GM13976 (cell line): ENCODE measurements at regions not wholly inside any gene's neighbourhood (a gene's known extent, or its start where the extent isn't known, plus 50 kb on each side); places are given as distances from the start of the nearest gene placed in this dataset.

Source experiments
- DNase-seq: peaks from one replicate; pipeline ENCODE4 v3.0.0; 2012; ENCODE audit warnings: low spot score
- in situ Hi-C: fragments of 300-500 bp; cut with MboI; formaldehyde crosslinking; loops from one replicate; pipeline ENCODE4 v1.12.0; 2022; ENCODE audit warnings: low sequenced_read_pairs, mixed read lengths, inconsistent platforms; ENCODE audit not compliant: unreplicated experiment
- TF ChIP-seq, protein P1 (sequence below): IDR thresholded peaks from 2 replicates; pipeline ENCODE4 v1.5.1; 2012; ENCODE audit warnings: borderline replicate concordance, mild to moderate bottlenecking; ENCODE audit not compliant: insufficient read depth; ENCODE audit errors: extremely low read depth, missing control alignments, control extremely low read depth

DNA sequence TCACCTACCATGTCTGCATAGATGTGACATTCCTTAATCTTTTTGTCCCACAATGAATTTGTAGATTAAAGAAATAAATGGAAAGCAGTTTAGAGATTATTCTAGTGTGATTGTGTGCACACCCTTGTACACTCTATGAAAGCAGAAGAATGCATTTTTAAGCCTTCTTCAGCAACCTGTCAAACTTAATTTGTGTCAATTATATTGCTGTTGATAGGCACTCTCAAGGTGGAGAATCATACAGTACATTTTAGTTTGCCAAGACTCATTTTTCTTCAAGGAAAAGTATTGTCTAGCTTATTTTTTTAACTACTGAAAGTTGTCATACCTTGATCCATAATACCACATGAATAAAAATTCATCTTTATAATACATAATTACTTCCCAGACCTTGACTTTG is 1898.9 kb downstream of the OLFM4 start:
- in situ Hi-C loops, result no loop called here
- DNase-seq, result no peak
- TF ChIP-seq, protein P1, sequence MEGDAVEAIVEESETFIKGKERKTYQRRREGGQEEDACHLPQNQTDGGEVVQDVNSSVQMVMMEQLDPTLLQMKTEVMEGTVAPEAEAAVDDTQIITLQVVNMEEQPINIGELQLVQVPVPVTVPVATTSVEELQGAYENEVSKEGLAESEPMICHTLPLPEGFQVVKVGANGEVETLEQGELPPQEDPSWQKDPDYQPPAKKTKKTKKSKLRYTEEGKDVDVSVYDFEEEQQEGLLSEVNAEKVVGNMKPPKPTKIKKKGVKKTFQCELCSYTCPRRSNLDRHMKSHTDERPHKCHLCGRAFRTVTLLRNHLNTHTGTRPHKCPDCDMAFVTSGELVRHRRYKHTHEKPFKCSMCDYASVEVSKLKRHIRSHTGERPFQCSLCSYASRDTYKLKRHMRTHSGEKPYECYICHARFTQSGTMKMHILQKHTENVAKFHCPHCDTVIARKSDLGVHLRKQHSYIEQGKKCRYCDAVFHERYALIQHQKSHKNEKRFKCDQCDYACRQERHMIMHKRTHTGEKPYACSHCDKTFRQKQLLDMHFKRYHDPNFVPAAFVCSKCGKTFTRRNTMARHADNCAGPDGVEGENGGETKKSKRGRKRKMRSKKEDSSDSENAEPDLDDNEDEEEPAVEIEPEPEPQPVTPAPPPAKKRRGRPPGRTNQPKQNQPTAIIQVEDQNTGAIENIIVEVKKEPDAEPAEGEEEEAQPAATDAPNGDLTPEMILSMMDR, result no peak

DNA sequence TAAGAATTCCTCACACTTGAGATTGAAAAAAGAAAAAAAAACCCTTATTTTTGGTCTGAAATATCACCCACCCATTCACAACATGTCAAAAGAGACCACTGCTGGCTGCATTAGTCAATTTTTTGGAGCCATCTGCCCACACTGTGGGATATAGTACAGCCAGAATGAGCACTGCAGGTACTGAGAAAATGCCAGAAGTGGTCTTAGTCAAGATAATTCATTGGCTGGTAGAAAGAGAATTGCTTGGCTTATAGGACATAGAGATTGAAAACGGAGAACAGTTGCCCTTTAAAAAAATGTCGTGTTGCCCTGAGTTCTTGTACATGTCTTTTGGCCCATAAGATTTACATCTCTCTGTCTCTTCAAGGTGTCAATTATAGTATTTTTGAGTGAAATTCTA is 1899.5 kb downstream of the OLFM4 start:
- in situ Hi-C loops, result no loop called here
- TF ChIP-seq, protein P1, result no peak
- DNase-seq, result no peak

DNA sequence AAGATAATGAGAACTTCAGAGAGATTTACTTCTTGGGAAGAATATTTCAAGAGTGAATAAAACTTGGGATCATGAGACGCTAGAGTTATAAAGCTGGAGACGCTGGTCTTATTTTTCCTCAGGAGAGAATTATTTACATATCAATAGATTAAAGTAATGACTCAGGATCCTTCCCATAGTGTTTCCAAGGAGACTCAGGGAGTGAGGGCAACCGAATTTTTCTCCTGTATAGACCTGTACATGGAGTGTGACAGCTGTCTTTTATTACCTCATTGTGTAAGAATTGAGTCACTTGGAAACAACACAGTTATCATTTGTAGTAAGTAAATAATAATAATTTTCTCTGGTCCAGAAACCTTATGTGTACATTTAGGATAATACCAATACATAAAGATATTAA is 1905.5 kb downstream of the OLFM4 start:
- DNase-seq, result no peak
- in situ Hi-C loops, result no loop called here
- TF ChIP-seq, protein P1, result no peak

DNA sequence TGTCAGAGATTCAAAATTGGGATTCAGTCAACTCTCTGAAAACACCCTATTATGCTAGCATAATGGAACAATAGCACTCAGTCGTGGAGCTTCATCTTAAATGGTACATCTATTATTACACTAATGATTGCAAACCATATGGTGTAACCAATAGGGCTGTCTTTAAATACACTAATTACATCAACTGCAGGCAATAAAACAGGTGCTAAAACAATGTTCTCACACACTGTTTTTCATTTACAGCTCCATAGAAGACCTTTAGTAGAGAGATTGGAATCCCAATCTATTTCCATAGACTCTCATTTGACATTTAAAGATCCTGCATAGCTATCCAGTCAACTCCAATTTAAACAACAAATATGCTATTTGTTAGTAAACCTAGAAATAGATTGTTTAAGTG is 1917.4 kb downstream of the OLFM4 start:
- TF ChIP-seq, protein P1, result no peak
- DNase-seq, result no peak
- in situ Hi-C loops, result no loop called here

DNA sequence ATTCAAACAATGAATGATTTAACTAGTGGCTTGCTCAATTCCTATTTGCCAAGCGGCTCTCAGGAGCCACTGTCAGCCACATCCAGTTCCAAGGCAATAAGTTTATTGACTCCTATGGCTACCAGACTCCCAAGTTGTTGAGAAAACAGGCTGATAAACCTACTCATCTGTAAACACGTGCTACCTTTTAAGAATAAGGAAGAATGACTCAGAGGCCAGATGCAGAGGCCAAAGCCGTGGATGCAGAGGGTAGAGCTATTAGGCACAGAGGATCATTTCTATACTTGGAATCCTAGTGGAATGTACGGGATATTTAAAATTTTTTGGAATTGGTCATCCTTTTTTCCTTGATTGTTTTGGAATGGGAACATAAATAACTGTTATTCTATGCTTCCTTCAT is 1921.1 kb downstream of the OLFM4 start:
- no peak for DNase-seq
- in situ Hi-C loops, result no loop called here
- TF ChIP-seq, protein P1, result no peak

DNA sequence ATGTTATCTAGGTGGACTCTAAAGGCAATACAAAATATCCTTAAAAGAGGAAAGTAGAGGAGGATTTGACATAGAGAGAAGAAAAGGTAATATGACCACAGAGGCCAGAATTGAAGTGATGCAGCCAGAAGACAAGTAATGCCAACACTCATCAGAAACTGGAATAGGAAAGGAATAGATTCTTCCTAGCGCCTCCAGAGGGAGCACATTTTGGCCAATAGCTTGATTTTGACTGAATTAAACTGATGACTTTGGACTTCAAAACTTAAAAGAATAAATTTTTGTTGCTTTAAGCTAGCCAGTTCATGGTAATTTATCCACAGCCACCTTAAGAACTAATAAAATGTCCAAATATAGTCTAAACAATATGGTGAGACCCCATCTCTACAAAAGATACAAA is 1921.9 kb downstream of the OLFM4 start:
- TF ChIP-seq, protein P1, result no peak
- in situ Hi-C loops, result no loop called here
- DNase-seq, result no peak

DNA sequence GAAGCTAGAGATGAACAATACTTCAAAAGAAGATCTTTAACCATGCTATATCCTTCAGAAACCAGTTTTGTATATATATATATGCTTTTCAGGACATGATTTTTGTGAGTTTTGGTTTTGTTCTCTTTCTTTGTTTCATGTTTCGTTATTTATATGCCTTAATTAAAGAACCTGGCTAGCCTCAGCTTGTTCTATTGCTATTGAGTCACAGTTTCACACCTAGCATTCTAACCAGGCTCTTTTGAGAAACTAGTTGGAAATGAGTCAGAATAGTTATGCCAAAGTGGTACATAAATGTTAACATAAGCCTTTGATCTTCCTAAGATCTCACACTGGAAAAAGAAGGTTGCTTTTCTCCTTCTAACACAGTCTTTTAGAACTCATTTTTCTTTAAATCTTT is 1925.2 kb downstream of the OLFM4 start:
- in situ Hi-C loops, result no loop called here
- TF ChIP-seq, protein P1, result no peak
- no peak for DNase-seq
